ENCODE measurements at regions not wholly inside any gene's neighbourhood (a gene's known extent, or its start where the extent isn't known, plus 50 kb on each side); places are given as distances from the start of the nearest gene placed in this dataset.

DNA sequence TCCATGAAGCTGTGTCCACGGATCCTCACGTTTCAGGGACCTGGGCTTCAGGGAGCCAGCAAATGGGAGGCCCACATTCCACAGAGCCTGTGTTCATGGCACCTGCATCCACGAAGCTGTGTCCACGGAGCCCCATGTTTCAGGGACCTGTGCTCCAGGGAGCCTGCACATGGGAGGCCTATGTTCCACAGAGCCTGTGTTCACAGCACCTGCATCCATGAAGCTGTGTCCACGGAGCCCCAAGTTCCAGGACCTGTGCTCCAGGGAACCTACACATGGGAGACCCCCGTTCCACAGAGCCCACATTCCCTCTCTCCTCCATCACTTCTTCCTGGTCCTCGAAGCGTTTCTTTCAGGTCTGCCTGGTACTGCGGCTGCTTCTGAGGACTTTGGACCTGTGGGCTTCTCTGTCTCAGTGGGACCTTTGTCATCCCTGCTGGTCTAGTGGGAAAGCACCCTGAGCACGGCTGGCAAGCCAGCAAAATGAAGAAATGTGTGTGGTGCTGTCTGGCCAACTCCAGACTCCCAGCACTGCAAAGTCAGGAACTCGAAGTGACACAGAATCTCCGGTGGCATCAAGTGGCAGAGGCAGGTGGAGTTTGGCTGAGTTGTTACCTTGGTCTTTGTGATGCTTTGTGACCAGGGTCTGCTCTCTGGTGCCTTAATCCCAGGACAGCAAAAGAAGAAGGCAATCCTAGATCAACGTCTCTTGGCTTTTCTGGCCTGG is 245.9 kb downstream of the DLL1 start:
- TF ChIP-seq SMC3 (IDR thresholded peaks at IDR 0.05; ENCODE audit: low read depth, low read length) (no peak), TEAD4 (IDR thresholded peaks at IDR 0.05; ENCODE audit: borderline replicate concordance, insufficient read depth) (no peak), RAD21 (IDR thresholded peaks at IDR 0.05; ENCODE audit: low read length) (no peak), JUND (IDR thresholded peaks at IDR 0.05) (no peak), GABPA (IDR thresholded peaks at IDR 0.05; ENCODE audit: low read depth) (no peak), TAF1 (IDR thresholded peaks at IDR 0.05; ENCODE audit: borderline replicate concordance, low read depth, low read length) (no peak), FOSL2 (IDR thresholded peaks at IDR 0.05; ENCODE audit: borderline replicate concordance, low read depth) (no peak)
- TF ChIP-seq, protein P1, sequence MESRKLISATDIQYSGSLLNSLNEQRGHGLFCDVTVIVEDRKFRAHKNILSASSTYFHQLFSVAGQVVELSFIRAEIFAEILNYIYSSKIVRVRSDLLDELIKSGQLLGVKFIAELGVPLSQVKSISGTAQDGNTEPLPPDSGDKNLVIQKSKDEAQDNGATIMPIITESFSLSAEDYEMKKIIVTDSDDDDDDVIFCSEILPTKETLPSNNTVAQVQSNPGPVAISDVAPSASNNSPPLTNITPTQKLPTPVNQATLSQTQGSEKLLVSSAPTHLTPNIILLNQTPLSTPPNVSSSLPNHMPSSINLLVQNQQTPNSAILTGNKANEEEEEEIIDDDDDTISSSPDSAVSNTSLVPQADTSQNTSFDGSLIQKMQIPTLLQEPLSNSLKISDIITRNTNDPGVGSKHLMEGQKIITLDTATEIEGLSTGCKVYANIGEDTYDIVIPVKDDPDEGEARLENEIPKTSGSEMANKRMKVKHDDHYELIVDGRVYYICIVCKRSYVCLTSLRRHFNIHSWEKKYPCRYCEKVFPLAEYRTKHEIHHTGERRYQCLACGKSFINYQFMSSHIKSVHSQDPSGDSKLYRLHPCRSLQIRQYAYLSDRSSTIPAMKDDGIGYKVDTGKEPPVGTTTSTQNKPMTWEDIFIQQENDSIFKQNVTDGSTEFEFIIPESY (IDR thresholded peaks at IDR 0.05; ENCODE audit: borderline replicate concordance, low read depth): no peak
- TF ChIP-seq, protein P2, sequence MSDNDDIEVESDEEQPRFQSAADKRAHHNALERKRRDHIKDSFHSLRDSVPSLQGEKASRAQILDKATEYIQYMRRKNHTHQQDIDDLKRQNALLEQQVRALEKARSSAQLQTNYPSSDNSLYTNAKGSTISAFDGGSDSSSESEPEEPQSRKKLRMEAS (IDR thresholded peaks at IDR 0.05; ENCODE audit: low read depth): no peak
- TF ChIP-seq, protein P3, sequence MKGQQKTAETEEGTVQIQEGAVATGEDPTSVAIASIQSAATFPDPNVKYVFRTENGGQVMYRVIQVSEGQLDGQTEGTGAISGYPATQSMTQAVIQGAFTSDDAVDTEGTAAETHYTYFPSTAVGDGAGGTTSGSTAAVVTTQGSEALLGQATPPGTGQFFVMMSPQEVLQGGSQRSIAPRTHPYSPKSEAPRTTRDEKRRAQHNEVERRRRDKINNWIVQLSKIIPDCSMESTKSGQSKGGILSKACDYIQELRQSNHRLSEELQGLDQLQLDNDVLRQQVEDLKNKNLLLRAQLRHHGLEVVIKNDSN (IDR thresholded peaks at IDR 0.05; ENCODE audit: borderline replicate concordance, low read depth): no peak
- ChIA-PET POLR2A (no interaction called here), CTCF (no interaction called here)
- H3K4me1 ChIP-seq (ENCODE audit: control insufficient read depth in 1 of 2, insufficient read depth in 2 of 2, low read depth in 1 of 2, low read length in 1 of 2): peaks cover 0 to 7% of the 10 kb centered on the region in 2 experiments; a peak in 1 of 4 replicates
- H3F3A ChIP-seq (replicated peaks; ENCODE audit: insufficient read depth): no peaks in the 10 kb centered on the region
- H3K9me3 ChIP-seq: no peaks in the 10 kb centered on the region
- no peaks in the 10 kb centered on the region for H4K20me1 ChIP-seq (ENCODE audit: insufficient read depth)
- no peak overlapping the region for H3K4me3 ChIP-seq (ENCODE audit: low read depth in 2 of 2, low read length in 1 of 2)
- 44% methylated on average over 9 of the region's 13 CpGs for WGBS (ENCODE audit: low lambda C conversion rate)
- no peak for DNase-seq
- no peaks in the 10 kb centered on the region for H3K79me2 ChIP-seq (ENCODE audit: insufficient read depth)
- H3K27me3 ChIP-seq (ENCODE audit: insufficient read depth): no peaks in the 10 kb centered on the region
- no peaks in the 10 kb centered on the region for H3K9me2 ChIP-seq
- H3K36me3 ChIP-seq (replicated peaks in 1 of 2; ENCODE audit: control insufficient read depth in 1 of 2, insufficient read depth in 2 of 2, low read length in 1 of 2): no peaks in the 10 kb centered on the region
- H3K27ac ChIP-seq (ENCODE audit: low read depth in 2 of 2, low read length in 1 of 2): no peak overlapping the region
- H3K9ac ChIP-seq: no peak overlapping the region
- no peak overlapping the region for H3K4me2 ChIP-seq
- no peak overlapping the region for H2AFZ ChIP-seq (ENCODE audit: low read depth)

DNA sequence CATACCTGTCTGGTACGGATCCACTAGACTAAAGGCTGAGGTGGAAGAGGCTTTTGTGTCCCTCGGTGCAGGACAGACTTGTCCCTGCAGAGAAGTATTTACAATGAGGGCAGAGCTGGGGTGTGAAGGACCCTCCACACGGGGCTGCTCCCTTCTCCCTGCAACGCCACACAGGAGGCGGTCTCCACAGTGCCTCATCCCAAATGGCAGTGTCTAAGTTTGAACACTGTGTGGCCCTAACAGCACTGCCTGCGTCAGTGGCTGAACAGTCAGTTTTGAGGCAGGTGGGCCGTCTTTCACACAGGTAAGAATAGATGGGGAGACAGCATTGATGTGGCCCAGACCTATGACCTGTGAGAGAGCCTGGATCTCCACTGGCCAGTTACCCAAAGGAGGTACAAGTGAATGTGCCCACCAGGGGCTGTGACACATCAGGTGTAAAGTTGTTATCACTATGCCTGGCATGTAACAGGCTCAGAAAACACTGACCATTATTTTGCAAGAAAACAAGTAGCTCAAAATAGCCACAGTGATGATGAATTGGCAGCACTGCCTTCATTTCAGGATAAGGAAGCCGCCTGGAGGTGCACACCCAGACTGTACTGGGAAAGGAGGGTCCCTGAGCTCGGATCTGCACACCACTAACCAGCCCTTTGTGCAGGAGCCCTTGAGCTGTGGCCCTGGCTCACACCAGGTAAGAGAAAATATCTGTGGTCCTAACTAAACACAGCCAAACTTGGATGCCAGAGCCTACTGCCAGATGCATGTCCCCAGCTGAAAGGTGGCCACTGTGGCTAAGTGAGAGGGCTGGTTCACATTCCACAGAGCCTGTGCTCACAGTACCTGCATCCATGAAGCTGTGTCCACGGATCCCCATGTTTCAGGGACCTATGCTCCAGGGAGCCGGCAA is 246.7 kb downstream of the DLL1 start:
- H4K20me1 ChIP-seq (ENCODE audit: insufficient read depth): no peaks in the 10 kb centered on the region
- DNase-seq: no peak
- no peak overlapping the region for H2AFZ ChIP-seq (ENCODE audit: low read depth)
- H3K9me2 ChIP-seq: no peaks in the 10 kb centered on the region
- H3K36me3 ChIP-seq (replicated peaks in 1 of 2; ENCODE audit: control insufficient read depth in 1 of 2, insufficient read depth in 2 of 2, low read length in 1 of 2): no peaks in the 10 kb centered on the region
- no peak for TF ChIP-seq JUND (IDR thresholded peaks at IDR 0.05)
- no peak for TF ChIP-seq FOXM1 (IDR thresholded peaks at IDR 0.05; ENCODE audit: low read depth)
- TF ChIP-seq TAF1 (IDR thresholded peaks at IDR 0.05; ENCODE audit: borderline replicate concordance, low read depth, low read length): no peak
- TF ChIP-seq, protein P4, sequence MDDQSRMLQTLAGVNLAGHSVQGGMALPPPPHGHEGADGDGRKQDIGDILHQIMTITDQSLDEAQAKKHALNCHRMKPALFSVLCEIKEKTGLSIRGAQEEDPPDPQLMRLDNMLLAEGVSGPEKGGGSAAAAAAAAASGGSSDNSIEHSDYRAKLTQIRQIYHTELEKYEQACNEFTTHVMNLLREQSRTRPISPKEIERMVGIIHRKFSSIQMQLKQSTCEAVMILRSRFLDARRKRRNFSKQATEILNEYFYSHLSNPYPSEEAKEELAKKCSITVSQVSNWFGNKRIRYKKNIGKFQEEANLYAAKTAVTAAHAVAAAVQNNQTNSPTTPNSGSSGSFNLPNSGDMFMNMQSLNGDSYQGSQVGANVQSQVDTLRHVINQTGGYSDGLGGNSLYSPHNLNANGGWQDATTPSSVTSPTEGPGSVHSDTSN (IDR thresholded peaks at IDR 0.05): no peak
- TF ChIP-seq TCF12 (IDR thresholded peaks at IDR 0.05): no peak
- TF ChIP-seq, protein P2 (IDR thresholded peaks at IDR 0.05; ENCODE audit: low read depth): no peak
- no peak for TF ChIP-seq MXI1 (IDR thresholded peaks at IDR 0.05; ENCODE audit: low read depth, low read length)
- no peak for TF ChIP-seq GATA2 (CRISPR knock-in tag; IDR thresholded peaks at IDR 0.05)
- TF ChIP-seq FOXJ3 (CRISPR knock-in tag; IDR thresholded peaks at IDR 0.05): no peak
- TF ChIP-seq CHD2 (IDR thresholded peaks at IDR 0.05; ENCODE audit: low read length, partially characterized antibody): no peak
- no peak for TF ChIP-seq RAD21 (IDR thresholded peaks at IDR 0.05; ENCODE audit: low read length)
- no peaks in the 10 kb centered on the region for H3F3A ChIP-seq (replicated peaks; ENCODE audit: insufficient read depth)
- no peaks in the 10 kb centered on the region for H3K27me3 ChIP-seq (ENCODE audit: insufficient read depth)
- no peak overlapping the region for H3K4me2 ChIP-seq
- H3K4me1 ChIP-seq (ENCODE audit: control insufficient read depth in 1 of 2, insufficient read depth in 2 of 2, low read depth in 1 of 2, low read length in 1 of 2): no peaks in the 10 kb centered on the region; a peak in 1 of 4 replicates
- no peak overlapping the region for H3K4me3 ChIP-seq (ENCODE audit: low read depth in 2 of 2, low read length in 1 of 2)
- 25% methylated on average over 7 of the region's 11 CpGs for WGBS (ENCODE audit: low lambda C conversion rate)
- POLR2A ChIA-PET: no interaction called here
- H3K27ac ChIP-seq (ENCODE audit: low read depth in 2 of 2, low read length in 1 of 2): no peak overlapping the region
- no peaks in the 10 kb centered on the region for H3K79me2 ChIP-seq (ENCODE audit: insufficient read depth)
- CTCF ChIA-PET: no interaction called here
- H3K9ac ChIP-seq: no peak overlapping the region
- H3K9me3 ChIP-seq: no peaks in the 10 kb centered on the region

Data from SK-N-SH (cell line).